ENCODE measurements at regions not wholly inside any gene's neighbourhood (a gene's known extent, or its start where the extent isn't known, plus 50 kb on each side); places are given as distances from the start of the nearest gene placed in this dataset.

GRCh38 chr5:17989036-17989435 is 354.8 kb downstream of the TAF11L14 start:
- TF ChIP-seq POLR2A (IDR thresholded peaks at IDR 0.05; ENCODE audit: low read depth, low read length) (no peak), POLR2AphosphoS5 (IDR thresholded peaks at IDR 0.05; ENCODE audit: low read depth, low read length) (no peak), TAF1 (IDR thresholded peaks at IDR 0.05; ENCODE audit: borderline replicate concordance, low read depth, low read length) (no peak)

Data from GM12892 (cell line).